ENCODE measurements at regions not wholly inside any gene's neighbourhood (a gene's known extent, or its start where the extent isn't known, plus 50 kb on each side); places are given as distances from the start of the nearest gene placed in this dataset.

- no peak for TF ChIP-seq CHD7 (IDR thresholded peaks at IDR 0.05; ENCODE audit: insufficient replicate concordance, low read length)
- TF ChIP-seq PHF8 (conservative IDR thresholded peaks at IDR 0.05; ENCODE audit: low read depth, low read length) = no peak
- no peak for TF ChIP-seq SRF (IDR thresholded peaks at IDR 0.05; ENCODE audit: low read depth, low read length)
- no peak for TF ChIP-seq NANOG (IDR thresholded peaks at IDR 0.05; ENCODE audit: insufficient read depth, low read depth, low read length, poor library complexity, severe bottlenecking)
Observed at GRCh38 chr3:102530415-102531181, 95.8 kb downstream of the ZPLD1 start (continued).
